ENCODE measurements at regions not wholly inside any gene's neighbourhood (a gene's known extent, or its start where the extent isn't known, plus 50 kb on each side); places are given as distances from the start of the nearest gene placed in this dataset.

DNA sequence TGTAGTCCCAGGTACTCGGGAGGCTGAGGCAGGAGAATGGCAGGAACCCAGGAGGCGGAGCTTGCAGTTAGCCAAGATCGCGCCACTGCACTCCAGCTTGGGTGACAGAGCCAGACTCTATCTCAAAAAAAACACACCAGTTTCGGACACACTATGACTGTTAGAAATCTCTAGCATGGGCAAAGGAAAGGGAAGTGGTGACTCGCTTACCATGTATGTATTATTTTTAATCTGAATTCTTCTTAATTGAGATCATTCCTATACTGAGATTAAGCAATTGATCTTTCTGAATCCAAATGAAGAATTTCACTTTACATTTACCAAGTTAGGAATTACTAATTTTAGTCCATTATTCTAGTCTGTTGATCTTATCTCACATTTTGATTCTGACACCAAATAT is 459.2 kb upstream of the ALCAM start:
- no peak overlapping the region for H3K27ac ChIP-seq (ENCODE audit: low read length)
- no peak overlapping the region for H3K4me3 ChIP-seq (ENCODE audit: low read depth in 2 of 2, low read length in 2 of 2)
- DNase-seq (ENCODE audit: low read depth, low spot score), result no peak
- intact Hi-C loops (cut with micrococcal nuclease; ENCODE audit: unreplicated experiment), result no loop called here
- POLR2A ChIA-PET, result no interaction called here
- no peaks in the 10 kb centered on the region for H3K27me3 ChIP-seq (ENCODE audit: control insufficient read depth, insufficient read depth, low read length)
- H3K36me3 ChIP-seq (ENCODE audit: control insufficient read depth, insufficient read depth, low read length), result no peaks in the 10 kb centered on the region
- CTCF ChIA-PET, result no interaction called here
- no peak for ATAC-seq
- H3K9me3 ChIP-seq (ENCODE audit: control insufficient read depth, insufficient read depth, low read depth, low read length), result no peaks in the 10 kb centered on the region; the same call in 1 of the 2 replicates
- H3K4me1 ChIP-seq (ENCODE audit: control insufficient read depth, insufficient read depth, low read length), result no peaks in the 10 kb centered on the region
- no TSS peak for BruUV-seq (replicated peaks)
- in situ Hi-C loops (cut with HindIII; ENCODE audit: low pct_unique_long_range_greater_than_20kb, low sequenced_read_pairs), result no loop called here
- no peak for TF ChIP-seq TCF7L2 (IDR thresholded peaks at IDR 0.05; ENCODE audit: low read depth, low read length)
- TF ChIP-seq POLR2AphosphoS5 (IDR thresholded peaks at IDR 0.05; ENCODE audit: low read depth, low read length), result no peak
- no peak for TF ChIP-seq SIN3A (IDR thresholded peaks at IDR 0.05; ENCODE audit: borderline replicate concordance, insufficient read depth, low read depth, low read length)
- no peak for TF ChIP-seq CTCF (IDR thresholded peaks at IDR 0.05)
- no peak for TF ChIP-seq REST (IDR thresholded peaks at IDR 0.05; ENCODE audit: insufficient read depth in 1 of 2, low read depth in 2 of 2, low read length in 1 of 2)

DNA sequence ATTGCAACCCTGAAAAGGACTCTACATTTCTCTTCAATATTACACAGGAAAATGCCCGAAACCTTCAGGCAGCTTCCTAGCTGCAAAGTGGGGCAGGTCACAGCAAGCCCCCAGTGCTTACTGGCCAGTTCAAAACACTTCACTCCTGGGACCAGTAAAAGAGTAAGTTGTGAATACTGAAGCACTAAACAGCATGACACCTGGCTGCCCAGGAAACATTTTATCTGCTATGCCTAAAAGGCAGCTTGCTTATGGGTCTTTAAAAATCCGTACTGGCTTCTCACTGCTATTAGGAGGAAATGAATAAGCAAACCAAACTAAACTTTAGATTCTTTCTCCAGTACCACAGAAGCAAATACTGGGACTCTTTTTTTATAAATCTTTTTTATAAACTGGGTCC is 457.9 kb upstream of the ALCAM start:
- DNase-seq (ENCODE audit: low read depth, low spot score), result no peak
- intact Hi-C loops (cut with micrococcal nuclease; ENCODE audit: unreplicated experiment) (no loop called here), in situ Hi-C loops (cut with HindIII; ENCODE audit: low pct_unique_long_range_greater_than_20kb, low sequenced_read_pairs) (no loop called here)
- ChIA-PET CTCF (no interaction called here), POLR2A (no interaction called here)
- no peaks in the 10 kb centered on the region for H3K36me3 ChIP-seq (ENCODE audit: control insufficient read depth, insufficient read depth, low read length)
- ATAC-seq, result no peak
- no peak overlapping the region for H3K27ac ChIP-seq (ENCODE audit: low read length)
- no peaks in the 10 kb centered on the region for H3K4me1 ChIP-seq (ENCODE audit: control insufficient read depth, insufficient read depth, low read length)
- no TSS peak for BruUV-seq (replicated peaks)
- H3K4me3 ChIP-seq (ENCODE audit: low read depth in 2 of 2, low read length in 2 of 2), result no peak overlapping the region
- no peaks in the 10 kb centered on the region; the same call in 1 of the 2 replicates for H3K9me3 ChIP-seq (ENCODE audit: control insufficient read depth, insufficient read depth, low read depth, low read length)
- H3K27me3 ChIP-seq (ENCODE audit: control insufficient read depth, insufficient read depth, low read length), result no peaks in the 10 kb centered on the region
- TF ChIP-seq CTCF (IDR thresholded peaks at IDR 0.05) (no peak), TCF7L2 (IDR thresholded peaks at IDR 0.05; ENCODE audit: low read depth, low read length) (no peak), SIN3A (IDR thresholded peaks at IDR 0.05; ENCODE audit: borderline replicate concordance, insufficient read depth, low read depth, low read length) (no peak), REST (IDR thresholded peaks at IDR 0.05; ENCODE audit: insufficient read depth in 1 of 2, low read depth in 2 of 2, low read length in 1 of 2) (no peak), POLR2AphosphoS5 (IDR thresholded peaks at IDR 0.05; ENCODE audit: low read depth, low read length) (no peak)
